ENCODE measurements at regions not wholly inside any gene's neighbourhood (a gene's known extent, or its start where the extent isn't known, plus 50 kb on each side); places are given as distances from the start of the nearest gene placed in this dataset.
"Not testable (repeated sequence)": the region's sequence is repeated elsewhere in the genome, so short reads cannot be mapped to it uniquely, and the experiment has no call there.

DNA sequence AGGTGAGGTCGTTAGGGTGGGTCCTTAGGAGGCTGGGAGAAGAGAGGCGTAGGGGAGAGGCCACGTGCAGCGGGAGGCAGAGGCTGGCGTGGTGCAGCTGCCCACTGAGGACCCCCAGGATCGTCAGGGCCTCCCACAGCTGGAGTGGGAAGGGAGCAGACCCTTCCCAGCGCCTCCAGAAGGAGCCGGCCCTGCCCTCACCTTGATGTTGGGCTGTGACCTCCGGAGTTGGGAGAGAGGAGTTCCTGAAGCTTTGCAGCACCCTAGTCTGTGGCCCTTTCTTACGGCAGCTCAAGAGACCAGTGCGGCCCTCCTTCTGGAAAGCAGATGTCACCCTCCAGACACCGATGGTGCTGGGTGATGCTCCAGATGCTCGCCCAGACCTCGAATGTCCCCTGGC, 156.5 kb upstream of the ZNF469 start:
- not testable (repeated sequence) for H4K20me1 ChIP-seq (ENCODE audit: control insufficient read depth, insufficient read depth, insufficient read length); H3K79me2 ChIP-seq (ENCODE audit: insufficient read depth, low read length); H4K91ac ChIP-seq (ENCODE audit: insufficient read length, low read depth, low read length); H2AFZ ChIP-seq (ENCODE audit: low read length); H3K36me3 Mint-ChIP-seq (ENCODE audit: insufficient read depth in 1 of 3, low read depth in 3 of 3); H3K27ac ChIP-seq (ENCODE audit: insufficient read length, low read depth, low read length); H3T11ph ChIP-seq (ENCODE audit: low read length); H3K4ac ChIP-seq (ENCODE audit: low read depth, low read length); H3K9ac ChIP-seq (ENCODE audit: extremely low read depth, insufficient read length, low read length); H3K4me2 ChIP-seq (ENCODE audit: insufficient read depth, insufficient read length, low read length); H3K27me3 Mint-ChIP-seq (ENCODE audit: low read depth); DNase-seq; H2BK15ac ChIP-seq (ENCODE audit: low read depth, low read length); H2BK12ac ChIP-seq (ENCODE audit: insufficient read length, low read depth, low read length); H3K18ac ChIP-seq (ENCODE audit: insufficient read length, low read depth, low read length); H4K8ac ChIP-seq (replicated peaks; ENCODE audit: insufficient read length, low read depth, low read length); H4K5ac ChIP-seq (ENCODE audit: insufficient read length, low read depth, low read length); H2BK5ac ChIP-seq (ENCODE audit: insufficient read length, low read length); H2BK20ac ChIP-seq (ENCODE audit: low read depth, low read length, poor library complexity, severe bottlenecking); H3K4me3 Mint-ChIP-seq; H3K79me1 ChIP-seq (ENCODE audit: insufficient read depth, low read depth, low read length, poor library complexity, severe bottlenecking); H3K9me3 ChIP-seq (ENCODE audit: control insufficient read depth, low read depth, low read length); H3K23ac ChIP-seq (ENCODE audit: insufficient read length, low read depth, low read length); H3K9me3 Mint-ChIP-seq; H3K56ac ChIP-seq (ENCODE audit: insufficient read length, low read depth, low read length); H3K23me2 ChIP-seq (ENCODE audit: insufficient read length, low read depth, low read length, poor library complexity, severe bottlenecking); H3K27me3 ChIP-seq (ENCODE audit: insufficient read depth, low read length); H3K14ac ChIP-seq (ENCODE audit: insufficient read depth, low read length); H3K4me1 Mint-ChIP-seq; H2BK120ac ChIP-seq (ENCODE audit: low read depth, low read length, poor library complexity, severe bottlenecking); H2AK5ac ChIP-seq (ENCODE audit: insufficient read length, low read length); H3K4me1 ChIP-seq (ENCODE audit: insufficient read depth, low read length)
- peak overlapping the region in 1 of 3 experiments; percentile 34; a peak in 1 of 7 replicates for H3K27ac Mint-ChIP-seq
- WGBS (ENCODE audit: extremely low coverage, insufficient read length, low lambda C conversion rate) = no CpG with 5 or more reads among the region's 14 CpGs

DNA sequence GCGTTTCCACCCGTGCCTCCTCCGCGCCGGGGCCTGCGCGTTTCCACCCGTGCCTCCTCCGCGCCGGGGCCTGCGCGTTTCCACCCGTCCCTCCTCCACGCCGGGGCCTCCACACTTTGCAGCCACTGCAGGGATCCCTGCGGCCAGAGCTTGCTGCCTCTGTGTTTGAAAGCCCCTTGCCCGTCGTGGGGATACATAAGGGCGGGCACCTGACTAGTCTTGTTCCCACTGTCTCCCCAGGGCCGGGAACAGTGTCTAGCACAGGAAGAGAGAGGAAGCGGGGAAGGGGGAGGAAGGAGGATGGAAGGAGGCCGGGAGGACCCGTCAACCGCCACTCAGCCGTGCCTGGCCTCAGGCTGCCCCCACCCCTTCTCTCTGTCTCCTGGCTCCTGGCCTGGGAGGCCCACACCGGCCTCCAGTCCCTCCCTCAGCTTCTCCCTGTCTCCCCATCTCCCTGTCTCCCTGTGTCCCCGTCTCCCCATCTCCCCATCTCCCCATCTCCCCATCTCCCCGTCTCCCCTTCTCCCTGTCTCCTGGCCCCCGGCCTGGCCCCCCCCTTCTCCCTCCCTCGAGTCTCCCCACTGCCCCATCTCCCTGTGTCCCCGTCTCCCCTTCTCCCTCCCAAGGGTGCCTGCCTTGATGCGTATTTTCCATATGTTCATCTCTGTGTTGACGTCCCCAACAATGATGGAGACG, 155.6 kb upstream of the ZNF469 start:
- H2AK5ac ChIP-seq (ENCODE audit: insufficient read length, low read length); H2BK12ac ChIP-seq (ENCODE audit: insufficient read length, low read depth, low read length); H3K4me3 Mint-ChIP-seq; H3K4me1 ChIP-seq (ENCODE audit: insufficient read depth, low read length); H3K9ac ChIP-seq (ENCODE audit: extremely low read depth, insufficient read length, low read length); H3K4me2 ChIP-seq (ENCODE audit: insufficient read depth, insufficient read length, low read length); H3K9me3 Mint-ChIP-seq; H3K36me3 Mint-ChIP-seq (ENCODE audit: insufficient read depth in 1 of 3, low read depth in 3 of 3); H2BK15ac ChIP-seq (ENCODE audit: low read depth, low read length); H3K23me2 ChIP-seq (ENCODE audit: insufficient read length, low read depth, low read length, poor library complexity, severe bottlenecking); H3K56ac ChIP-seq (ENCODE audit: insufficient read length, low read depth, low read length); H2BK120ac ChIP-seq (ENCODE audit: low read depth, low read length, poor library complexity, severe bottlenecking); H3K23ac ChIP-seq (ENCODE audit: insufficient read length, low read depth, low read length); H2AFZ ChIP-seq (ENCODE audit: low read length); H3K27me3 Mint-ChIP-seq (ENCODE audit: low read depth); H3K79me2 ChIP-seq (ENCODE audit: insufficient read depth, low read length); H3K27ac ChIP-seq (ENCODE audit: insufficient read length, low read depth, low read length); H3K4me1 Mint-ChIP-seq; H3T11ph ChIP-seq (ENCODE audit: low read length); H3K4ac ChIP-seq (ENCODE audit: low read depth, low read length); H2BK5ac ChIP-seq (ENCODE audit: insufficient read length, low read length); H3K18ac ChIP-seq (ENCODE audit: insufficient read length, low read depth, low read length); H3K79me1 ChIP-seq (ENCODE audit: insufficient read depth, low read depth, low read length, poor library complexity, severe bottlenecking); H4K91ac ChIP-seq (ENCODE audit: insufficient read length, low read depth, low read length); H4K5ac ChIP-seq (ENCODE audit: insufficient read length, low read depth, low read length); H3K27ac Mint-ChIP-seq; H2BK20ac ChIP-seq (ENCODE audit: low read depth, low read length, poor library complexity, severe bottlenecking); H3K27me3 ChIP-seq (ENCODE audit: insufficient read depth, low read length); DNase-seq; H4K20me1 ChIP-seq (ENCODE audit: control insufficient read depth, insufficient read depth, insufficient read length); H3K14ac ChIP-seq (ENCODE audit: insufficient read depth, low read length); H4K8ac ChIP-seq (replicated peaks; ENCODE audit: insufficient read length, low read depth, low read length); H3K9me3 ChIP-seq (ENCODE audit: control insufficient read depth, low read depth, low read length): not testable (repeated sequence)
- WGBS (ENCODE audit: extremely low coverage, insufficient read length, low lambda C conversion rate) = no CpG with 5 or more reads among the region's 35 CpGs

All from H9 (cell line).